Adrenal gland (tissue), 5 donors: ENCODE measurements at regions not wholly inside any gene's neighbourhood (a gene's known extent, or its start where the extent isn't known, plus 50 kb on each side); places are given as distances from the start of the nearest gene placed in this dataset.

Source experiments
- CTCF ChIP-seq, 6 experiments: fragments of 450-650 bp in 4 of 6; fragments of 200-600 bp in 2 of 6; sonication (generic) in 1 of 6; IDR thresholded peaks; 1 replicate in 5 of 6; 2 replicates in 1 of 6; pipeline versions ENCODE4 v1.5.1 to v1.8.0; 2016 to 2021; ENCODE audit warnings: antibody characterized with exemption in 6 of 6, mild to moderate bottlenecking in 2 of 6, moderate library complexity in 1 of 6
- POLR2A ChIP-seq, 2 donors: fragments of 450-650 bp; IDR thresholded peaks; one replicate each; pipeline ENCODE4 v1.6.1; 2017; ENCODE audit warnings: antibody characterized with exemption in 2 of 2, mild to moderate bottlenecking in 2 of 2, moderate library complexity in 1 of 2
- donor health status: DM: no; HTN: no; CAD: no.

- no peak for TF ChIP-seq CTCF (IDR thresholded peaks at IDR 0.05)
- no peak for TF ChIP-seq POLR2A (IDR thresholded peaks at IDR 0.05)
These were observed 83.8 kb upstream of the TARDBP start for GRCh38 chr1:10928654-10929053.
